HepG2 (cell line): ENCODE measurements at regions not wholly inside any gene's neighbourhood (a gene's known extent, or its start where the extent isn't known, plus 50 kb on each side); places are given as distances from the start of the nearest gene placed in this dataset.

Experiments used
- ATAC-seq: fragments of 200-7000 bp; cut with Tn5 transposase; 3 replicates; pipeline ENCODE4 v1.9.1; 2020; ENCODE audit warnings: mild to moderate bottlenecking, moderate library complexity
- BruUV-seq: library from RNA; stranded (reverse); fragments of 400-500 nt; replicated peaks from 2 replicates; lab custom pipeline; 2021; lab: Mats Ljungman, UMichigan
- CTCF ChIA-PET: fragments of 300-600 bp; formaldehyde crosslinking; extraction: SDS; loops from one replicate; lab custom pipeline; 2021; ENCODE audit warnings: low total read pairs, inconsistent platforms, low intra/inter-chr PET ratio; lab: Yijun Ruan, JAX
- POLR2A ChIA-PET: fragments of 350-600 bp; sonication (Branson Sonifier 250); formaldehyde crosslinking; loops from one replicate; lab custom pipeline; 2020; ENCODE audit warnings: antibody characterized with exemption, inconsistent platforms; lab: Yijun Ruan, JAX
- DNase-seq: peaks from one replicate; pipeline ENCODE4 v3.0.0-alpha.2; 2015; ENCODE audit warnings: low spot score
- FAIRE-seq: peaks from 3 replicates; lab custom pipeline; 2011; peaks lifted over from hg19 to GRCh38; lab: Jason Lieb, UNC
- H2AFZ ChIP-seq: one replicate; pipeline ENCODE4 v1.6.1; 2011; ENCODE audit warnings: low read length, inconsistent platforms
- H3K27ac ChIP-seq: fragments of 300-600 bp; 3 replicates; pipeline ENCODE4 v1.8.0; 2011; ENCODE audit warnings: mixed run types, mild to moderate bottlenecking, mixed read lengths, low read length, inconsistent platforms; ENCODE audit not compliant: insufficient read depth; ENCODE audit errors: extremely low read length
- H3K27me3 ChIP-seq, 2 experiments: fragments of 200-600 bp in 1 of 2; 2 replicates in 1 of 2; 3 replicates in 1 of 2; pipeline versions ENCODE4 v1.6.0 to v1.8.0; 2011; ENCODE audit warnings: low read length in 2 of 2, mild to moderate bottlenecking in 2 of 2, moderate library complexity in 2 of 2, inconsistent platforms in 1 of 2; ENCODE audit not compliant: insufficient read depth in 2 of 2, control insufficient read depth in 1 of 2
- H3K36me3 ChIP-seq, 2 experiments: fragments of 200-600 bp in 1 of 2; replicated peaks in 1 of 2; 2 replicates in 1 of 2; 3 replicates in 1 of 2; pipeline versions ENCODE4 v1.5.1 to v1.8.0; 2011; ENCODE audit warnings: low read length in 2 of 2, inconsistent platforms in 1 of 2; ENCODE audit not compliant: insufficient read depth in 2 of 2, control insufficient read depth in 1 of 2
- H3K4me1 ChIP-seq: 2 replicates; pipeline ENCODE4 v1.5.1; 2012; ENCODE audit warnings: low read length, inconsistent platforms; ENCODE audit not compliant: insufficient read depth
- H3K4me2 ChIP-seq: 2 replicates; pipeline ENCODE4 v1.6.0; 2011; ENCODE audit warnings: low read depth, low read length, inconsistent platforms
- H3K4me3 ChIP-seq, 3 experiments: fragments of 200-600 bp in 1 of 3; sonication (generic), shearing (Covaris generic) in 1 of 3; replicated peaks in 1 of 3; 2 replicates each; pipeline ENCODE4 v1.5.1; 2011 to 2016; ENCODE audit warnings: low read length in 3 of 3, inconsistent platforms in 2 of 3, low read depth in 2 of 3, mild to moderate bottlenecking in 2 of 3, control low read depth in 1 of 3, mixed read lengths in 1 of 3; ENCODE audit not compliant: insufficient read depth in 1 of 3
- H3K79me2 ChIP-seq: one replicate; pipeline ENCODE4 v1.6.1; 2011; ENCODE audit warnings: low read length, inconsistent platforms; ENCODE audit not compliant: insufficient read depth
- H3K9ac ChIP-seq: 2 replicates; pipeline ENCODE4 v1.6.0; 2011; ENCODE audit warnings: mild to moderate bottlenecking, low read depth, low read length, inconsistent platforms; ENCODE audit not compliant: insufficient read depth
- H3K9me3 ChIP-seq: 2 replicates; pipeline ENCODE4 v1.5.1; 2012; ENCODE audit warnings: mild to moderate bottlenecking, low read length
- H4K20me1 ChIP-seq: 2 replicates; pipeline ENCODE4 v1.6.0; 2011; ENCODE audit warnings: inconsistent platforms, mild to moderate bottlenecking, low read length, moderate library complexity; ENCODE audit not compliant: insufficient read depth
- IRF2 ChIP-seq: IDR thresholded peaks from 2 replicates; pipeline ENCODE4 v1.6.1; 2018; ENCODE audit warnings: missing genetic modification reagents, missing compliant biosample characterization
- LCORL ChIP-seq, 2 experiments: fragments of 450-650 bp in 1 of 2; sonication (generic) in 1 of 2; formaldehyde crosslinking in 1 of 2; IDR thresholded peaks; 2 replicates each; pipeline versions ENCODE4 v1.5.0 to v1.6.1; 2017 to 2020; ENCODE audit warnings: antibody characterized with exemption in 1 of 2, missing genetic modification reagents in 1 of 2
- PLRG1 ChIP-seq: fragments of 450-650 bp; conservative IDR thresholded peaks from 2 replicates; pipeline ENCODE4 v1.6.1; 2016
- RAD21 ChIP-seq: fragments of 450-650 bp; formaldehyde crosslinking; IDR thresholded peaks from 2 replicates; pipeline ENCODE4 v1.5.0; 2020; ENCODE audit warnings: mild to moderate bottlenecking
- SMARCC2 ChIP-seq: fragments of 450-650 bp; IDR thresholded peaks from 2 replicates; pipeline ENCODE4 v1.6.1; 2017; ENCODE audit warnings: antibody characterized with exemption, mild to moderate bottlenecking
- THAP7 ChIP-seq: sonication (generic); formaldehyde crosslinking; IDR thresholded peaks from 2 replicates; pipeline ENCODE4 v1.8.1; 2023; ENCODE audit warnings: mild to moderate bottlenecking, missing genetic modification reagents
- THYN1 ChIP-seq: sonication (generic); formaldehyde crosslinking; IDR thresholded peaks from 2 replicates; pipeline ENCODE4 v1.8.1; 2023; ENCODE audit warnings: low read depth, mild to moderate bottlenecking, moderate library complexity, missing genetic modification reagents, borderline replicate concordance
- ZNF12 ChIP-seq: sonication (generic); formaldehyde crosslinking; IDR thresholded peaks from 2 replicates; pipeline ENCODE4 v1.5.0; 2020; ENCODE audit warnings: missing genetic modification reagents
- ZNF3 ChIP-seq: IDR thresholded peaks from 2 replicates; pipeline ENCODE4 v1.7.0; 2017; ENCODE audit warnings: inconsistent platforms
- ZNF484 ChIP-seq: sonication (generic); formaldehyde crosslinking; IDR thresholded peaks from 2 replicates; pipeline ENCODE4 v1.5.1; 2020; ENCODE audit warnings: mild to moderate bottlenecking, low read depth, missing genetic modification reagents, borderline replicate concordance
- ZNF563 ChIP-seq: sonication (generic); formaldehyde crosslinking; IDR thresholded peaks from 2 replicates; pipeline ENCODE4 v1.8.0; 2022; ENCODE audit warnings: mild to moderate bottlenecking, moderate library complexity, missing genetic modification reagents
- ZNF691 ChIP-seq: sonication (generic); formaldehyde crosslinking; IDR thresholded peaks from 2 replicates; pipeline ENCODE4 v1.4.0; 2020; ENCODE audit warnings: missing genetic modification reagents, low read depth, mild to moderate bottlenecking, borderline replicate concordance
- WGBS: methylation state at CpG from one replicate; pipeline ENCODE4 v1.1.6; 2017; ENCODE audit warnings: low lambda C conversion rate; 5-methylcytosine and 5-hydroxymethylcytosine counted together
- in situ Hi-C: cut with HindIII; loops from 2 replicates; pipeline ENCODE4 v1.10.0; 2017; ENCODE audit warnings: low pct_unique_long_range_greater_than_20kb; ENCODE audit not compliant: extremely low pct_ligation_motif_present
- intact Hi-C: fragments of 100-400 bp; cut with micrococcal nuclease; formaldehyde crosslinking; loops from one replicate; pipeline ENCODE4 v1.10.0; 2022; ENCODE audit not compliant: unreplicated experiment
- TF ChIP-seq, protein P1 (sequence below): sonication (generic); formaldehyde crosslinking; IDR thresholded peaks from 2 replicates; pipeline ENCODE4 v1.4.0; 2020; ENCODE audit warnings: mild to moderate bottlenecking, missing genetic modification reagents

DNA sequence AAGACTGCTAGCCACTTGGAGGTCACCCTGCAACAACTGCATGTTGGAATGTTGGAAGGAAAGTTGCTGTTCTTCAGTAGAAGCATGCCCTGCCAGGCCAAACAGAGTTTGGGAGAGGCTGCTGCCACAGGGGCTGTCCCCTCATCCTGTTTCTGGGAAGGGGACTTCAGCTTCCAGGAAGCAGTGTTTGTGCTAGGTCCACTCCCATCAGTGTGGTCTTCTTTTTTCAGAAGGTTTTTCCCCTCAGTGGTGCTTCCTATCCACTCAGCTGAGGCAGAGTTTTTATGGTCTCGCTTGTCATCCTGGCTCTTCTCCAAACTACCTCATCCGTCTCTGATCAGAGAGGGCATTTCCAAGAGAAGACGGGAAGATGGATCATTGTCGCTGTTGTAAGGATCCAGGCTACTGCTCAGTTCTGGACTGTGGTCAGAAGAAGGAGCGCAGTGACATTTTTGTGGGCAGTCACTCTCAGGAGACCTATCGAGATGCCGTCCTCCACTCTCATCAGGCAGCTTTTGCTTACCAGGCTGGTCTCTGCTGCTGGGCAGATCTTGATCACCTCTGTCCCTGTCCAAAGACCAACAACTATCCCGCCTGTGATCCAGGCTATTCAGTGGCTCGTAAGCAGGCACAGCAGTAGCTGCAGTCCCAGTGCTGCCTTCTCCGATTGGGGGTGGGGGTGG lies 97.8 kb upstream of the C5orf63 start:
- intact Hi-C loops (no loop called here), in situ Hi-C loops (no loop called here)
- TF ChIP-seq ZNF484 (CRISPR knock-in tag) (no peak), SMARCC2 (no peak), PLRG1 (no peak), ZNF563 (CRISPR knock-in tag) (no peak), RAD21 (CRISPR knock-in tag) (no peak), ZNF12 (no peak), ZNF3 (CRISPR knock-in tag) (no peak), LCORL (IDR thresholded peaks at IDR 0.05) (no peak), LCORL (CRISPR knock-in tag; IDR thresholded peaks at IDR 0.05) (no peak), IRF2 (no peak), ZNF691 (CRISPR knock-in tag) (no peak), THAP7 (no peak), THYN1 (CRISPR knock-in tag) (no peak)
- TF ChIP-seq, protein P1, sequence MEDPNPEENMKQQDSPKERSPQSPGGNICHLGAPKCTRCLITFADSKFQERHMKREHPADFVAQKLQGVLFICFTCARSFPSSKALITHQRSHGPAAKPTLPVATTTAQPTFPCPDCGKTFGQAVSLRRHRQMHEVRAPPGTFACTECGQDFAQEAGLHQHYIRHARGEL (CRISPR knock-in tag), result no peak
- Histone ChIP-seq H3K4me2 (no peak overlapping the region), H3K9me3 (no peaks in the 10 kb centered on the region; the same call in 1 of the 2 replicates), H3K79me2 (no peaks in the 10 kb centered on the region), H3K9ac (no peak overlapping the region), H3K36me3 (no peaks in the 10 kb centered on the region), H3K4me3 (no peak overlapping the region), H3K27me3 (no peaks in the 10 kb centered on the region), H2AFZ (no peak overlapping the region), H4K20me1 (no peaks in the 10 kb centered on the region), H3K27ac (no peak overlapping the region), H3K4me1 (no peaks in the 10 kb centered on the region)
- DNase-seq, result no peak
- ChIA-PET POLR2A (no interaction called here), CTCF (no interaction called here)
- BruUV-seq, result no TSS peak
- no peak; the same call in 1 of the 3 replicates for ATAC-seq
- 49% methylated on average over 10 of the region's 10 CpGs for WGBS
- no peak for FAIRE-seq
